ENCODE measurements at regions not wholly inside any gene's neighbourhood (a gene's known extent, or its start where the extent isn't known, plus 50 kb on each side); places are given as distances from the start of the nearest gene placed in this dataset.

- intact Hi-C loops (cut with DNase I): no loop called here
- peaks cover 0 to under 1% (median under 1%) of the 10 kb centered on the region in 3 donors for H3K4me1 ChIP-seq (ENCODE audit: control insufficient read depth in 2 of 3, insufficient read depth in 2 of 3, low read depth in 1 of 3, low read length in 3 of 3)
- H3K9me3 ChIP-seq (ENCODE audit: control insufficient read depth in 2 of 3, insufficient read depth in 1 of 3, low read length in 3 of 3): no peaks in the 10 kb centered on the region
- no peaks in the 10 kb centered on the region for H3K27me3 ChIP-seq (ENCODE audit: control insufficient read depth, insufficient read depth, low read length)
- no peak overlapping the region for H3K4me3 ChIP-seq (ENCODE audit: low read length in 3 of 3)
- no peak overlapping the region for H3K9ac ChIP-seq (ENCODE audit: low read length in 3 of 3)
- no peak overlapping the region for H3K27ac ChIP-seq (ENCODE audit: low read depth in 2 of 2, low read length in 2 of 2)
- DNase-seq: no peak
- no peak for FAIRE-seq
- no peak for TF ChIP-seq CTCF (IDR thresholded peaks at IDR 0.05; ENCODE audit: borderline replicate concordance, extremely low read depth, insufficient read depth)
- no peaks in the 10 kb centered on the region for H3K36me3 ChIP-seq (ENCODE audit: control insufficient read depth in 2 of 3, insufficient read depth in 3 of 3, low read length in 3 of 3)
These were observed 73.5 kb upstream of the SPTBN1 start for GRCh38 chr2:54382601-54383000.

GRCh38 chr2:54384301-54385203, 71.6 kb upstream of the SPTBN1 start:
- no peak for TF ChIP-seq CTCF (IDR thresholded peaks at IDR 0.05; ENCODE audit: borderline replicate concordance, extremely low read depth, insufficient read depth)
- H3K9me3 ChIP-seq (ENCODE audit: control insufficient read depth in 2 of 3, insufficient read depth in 1 of 3, low read length in 3 of 3): no peaks in the 10 kb centered on the region
- H3K4me3 ChIP-seq (ENCODE audit: low read length in 3 of 3): no peak overlapping the region
- H3K9ac ChIP-seq (ENCODE audit: low read length in 3 of 3): no peak overlapping the region
- H3K36me3 ChIP-seq (ENCODE audit: control insufficient read depth in 2 of 3, insufficient read depth in 3 of 3, low read length in 3 of 3): no peaks in the 10 kb centered on the region
- FAIRE-seq (no peak), DNase-seq (no peak)
- H3K27ac ChIP-seq (ENCODE audit: low read depth in 2 of 2, low read length in 2 of 2): no peak overlapping the region
- intact Hi-C loops (cut with DNase I): no loop called here
- H3K4me1 ChIP-seq (ENCODE audit: control insufficient read depth in 2 of 3, insufficient read depth in 2 of 3, low read depth in 1 of 3, low read length in 3 of 3): peaks cover 0 to 6% (median 2%) of the 10 kb centered on the region in 3 donors
- H3K27me3 ChIP-seq (ENCODE audit: control insufficient read depth, insufficient read depth, low read length): no peaks in the 10 kb centered on the region

DNA sequence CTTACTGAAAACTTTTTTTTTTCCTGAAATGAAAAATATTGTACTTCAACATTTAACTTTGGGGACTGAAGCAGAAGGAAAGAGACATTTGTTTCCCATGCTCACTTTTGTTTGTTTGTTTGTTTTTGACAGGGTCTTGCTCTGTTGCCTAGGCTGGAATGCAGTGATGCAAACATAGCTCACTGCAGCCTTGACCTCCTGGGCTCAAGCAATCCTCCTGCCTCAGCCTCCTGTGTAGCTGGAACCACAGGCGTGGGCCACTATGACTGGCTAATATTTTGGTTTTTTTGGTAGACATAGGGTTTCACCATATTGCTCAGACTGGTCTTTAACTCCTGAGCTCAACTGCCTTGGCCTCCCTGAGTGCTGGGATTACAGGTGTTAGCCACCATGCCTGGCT, 70.9 kb upstream of the SPTBN1 start:
- H3K9ac ChIP-seq (ENCODE audit: low read length in 3 of 3): no peak overlapping the region
- H3K27me3 ChIP-seq (ENCODE audit: control insufficient read depth, insufficient read depth, low read length): no peaks in the 10 kb centered on the region
- no peaks in the 10 kb centered on the region for H3K9me3 ChIP-seq (ENCODE audit: control insufficient read depth in 2 of 3, insufficient read depth in 1 of 3, low read length in 3 of 3)
- no peaks in the 10 kb centered on the region for H3K36me3 ChIP-seq (ENCODE audit: control insufficient read depth in 2 of 3, insufficient read depth in 3 of 3, low read length in 3 of 3)
- DNase-seq: no peak
- H3K4me1 ChIP-seq (ENCODE audit: control insufficient read depth in 2 of 3, insufficient read depth in 2 of 3, low read depth in 1 of 3, low read length in 3 of 3): peaks cover 0 to 6% (median 2%) of the 10 kb centered on the region in 3 donors
- no peak for FAIRE-seq
- intact Hi-C loops (cut with DNase I): no loop called here
- no peak overlapping the region for H3K4me3 ChIP-seq (ENCODE audit: low read length in 3 of 3)
- TF ChIP-seq CTCF (IDR thresholded peaks at IDR 0.05; ENCODE audit: borderline replicate concordance, extremely low read depth, insufficient read depth): no peak
- no peak overlapping the region for H3K27ac ChIP-seq (ENCODE audit: low read depth in 2 of 2, low read length in 2 of 2)

All from kidney (tissue), 13 donors.